ENCODE measurements at regions not wholly inside any gene's neighbourhood (a gene's known extent, or its start where the extent isn't known, plus 50 kb on each side); places are given as distances from the start of the nearest gene placed in this dataset.

DNA sequence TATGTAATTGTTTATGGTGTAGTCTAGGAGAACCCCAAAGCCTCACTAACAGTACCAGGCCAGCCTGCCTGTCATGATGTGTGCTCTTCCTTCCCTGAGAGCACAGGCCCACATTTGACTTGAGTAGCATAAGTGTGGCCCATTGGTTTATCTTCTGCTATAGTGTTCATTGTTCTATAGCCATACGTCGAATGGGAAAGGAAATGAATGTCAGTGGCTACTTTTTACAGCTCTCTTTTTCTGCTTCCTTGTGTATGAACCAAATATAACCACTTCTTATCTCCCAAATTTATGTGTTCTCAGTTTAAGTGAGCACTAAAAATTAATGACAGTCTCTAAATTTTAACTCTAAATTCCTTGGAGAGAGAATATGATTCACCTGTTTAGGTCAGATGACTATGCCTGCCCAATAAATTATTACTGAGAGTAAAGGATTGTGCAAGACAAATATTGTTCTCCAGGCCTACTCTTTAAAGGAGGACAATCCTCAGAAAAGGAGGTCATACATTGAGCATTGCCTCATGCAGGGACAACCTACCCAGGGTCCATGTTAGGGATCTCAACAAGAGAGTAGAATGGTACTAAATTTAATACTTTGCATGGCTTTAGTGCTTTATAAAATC is 222.9 kb upstream of the ARHGAP20 start:
- TF ChIP-seq, protein P1, sequence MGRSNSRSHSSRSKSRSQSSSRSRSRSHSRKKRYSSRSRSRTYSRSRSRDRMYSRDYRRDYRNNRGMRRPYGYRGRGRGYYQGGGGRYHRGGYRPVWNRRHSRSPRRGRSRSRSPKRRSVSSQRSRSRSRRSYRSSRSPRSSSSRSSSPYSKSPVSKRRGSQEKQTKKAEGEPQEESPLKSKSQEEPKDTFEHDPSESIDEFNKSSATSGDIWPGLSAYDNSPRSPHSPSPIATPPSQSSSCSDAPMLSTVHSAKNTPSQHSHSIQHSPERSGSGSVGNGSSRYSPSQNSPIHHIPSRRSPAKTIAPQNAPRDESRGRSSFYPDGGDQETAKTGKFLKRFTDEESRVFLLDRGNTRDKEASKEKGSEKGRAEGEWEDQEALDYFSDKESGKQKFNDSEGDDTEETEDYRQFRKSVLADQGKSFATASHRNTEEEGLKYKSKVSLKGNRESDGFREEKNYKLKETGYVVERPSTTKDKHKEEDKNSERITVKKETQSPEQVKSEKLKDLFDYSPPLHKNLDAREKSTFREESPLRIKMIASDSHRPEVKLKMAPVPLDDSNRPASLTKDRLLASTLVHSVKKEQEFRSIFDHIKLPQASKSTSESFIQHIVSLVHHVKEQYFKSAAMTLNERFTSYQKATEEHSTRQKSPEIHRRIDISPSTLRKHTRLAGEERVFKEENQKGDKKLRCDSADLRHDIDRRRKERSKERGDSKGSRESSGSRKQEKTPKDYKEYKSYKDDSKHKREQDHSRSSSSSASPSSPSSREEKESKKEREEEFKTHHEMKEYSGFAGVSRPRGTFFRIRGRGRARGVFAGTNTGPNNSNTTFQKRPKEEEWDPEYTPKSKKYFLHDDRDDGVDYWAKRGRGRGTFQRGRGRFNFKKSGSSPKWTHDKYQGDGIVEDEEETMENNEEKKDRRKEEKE (IDR thresholded peaks at IDR 0.05), result no peak
- no peak for TF ChIP-seq KDM1A (IDR thresholded peaks at IDR 0.05; ENCODE audit: borderline replicate concordance)
- no peak for TF ChIP-seq SMARCA5 (IDR thresholded peaks at IDR 0.05)
- no peak for TF ChIP-seq CHD4 (IDR thresholded peaks at IDR 0.05)
- no peak for TF ChIP-seq RELA (IDR thresholded peaks at IDR 0.05; ENCODE audit: borderline replicate concordance, partially characterized antibody)
- no peak for TF ChIP-seq KLF5 (IDR thresholded peaks at IDR 0.05; ENCODE audit: partially characterized antibody)
- TF ChIP-seq BRCA1 (IDR thresholded peaks at IDR 0.05; ENCODE audit: low read depth, low read length), result no peak
- Histone ChIP-seq H3K4me3 (no peak overlapping the region), H3K4me1 (ENCODE audit: control insufficient read depth, insufficient read depth, low read length) (no peaks in the 10 kb centered on the region), H3K79me2 (ENCODE audit: control insufficient read depth, insufficient read depth, low read length) (no peaks in the 10 kb centered on the region), H3K27me3 (replicated peaks in 1 of 2; ENCODE audit: control insufficient read depth in 2 of 2, insufficient read depth in 2 of 2, low read length in 1 of 2) (no peaks in the 10 kb centered on the region), H3K27ac (ENCODE audit: control insufficient read depth, insufficient read depth) (no peak overlapping the region), H2AFZ (ENCODE audit: control insufficient read depth, low read depth, low read length) (no peak overlapping the region), H3K9me3 (replicated peaks; ENCODE audit: control insufficient read depth, insufficient read depth, low read length) (no peaks in the 10 kb centered on the region), H3K4me2 (ENCODE audit: control insufficient read depth, insufficient read depth) (no peak overlapping the region), H3K9ac (ENCODE audit: control insufficient read depth, insufficient read depth, low read length) (no peak overlapping the region), H4K20me1 (ENCODE audit: control insufficient read depth, insufficient read depth) (no peaks in the 10 kb centered on the region), H3K36me3 (ENCODE audit: control insufficient read depth in 2 of 2, insufficient read depth in 2 of 2, low read length in 1 of 2) (no peaks in the 10 kb centered on the region)
- ATAC-seq (no peak), DNase-seq (ENCODE audit: low read depth, low spot score) (no peak), FAIRE-seq (no peak)
- ChIA-PET CTCF (interaction anchor here (1.6 kb wide), 1 partner anchor 14 kb away, joined by 3 read pairs; no protein-coding TSS in a partner anchor), RAD21 (ENCODE audit: unreplicated experiment) (no interaction called here), POLR2A (no interaction called here), SMC1A (ENCODE audit: uncharacterized antibody, unreplicated experiment) (no interaction called here)
- 72% methylated on average over 2 of the region's 2 CpGs for WGBS (ENCODE audit: insufficient coverage, insufficient replicate concordance, low lambda C conversion rate, missing lambda C conversion rate)
- intact Hi-C loops (cut with micrococcal nuclease; ENCODE audit: unreplicated experiment), result loop anchor here (5.0 kb wide), 1 partner anchor 48 kb away; no protein-coding TSS in a partner anchor
- in situ Hi-C loops (cut with MboI), result no loop called here
- BruUV-seq (replicated peaks), result no TSS peak

Data from GM12878 (cell line).